ENCODE measurements at regions not wholly inside any gene's neighbourhood (a gene's known extent, or its start where the extent isn't known, plus 50 kb on each side); places are given as distances from the start of the nearest gene placed in this dataset.

- TF ChIP-seq CTCF (IDR thresholded peaks at IDR 0.05) (no peak), POLR2A (IDR thresholded peaks at IDR 0.05) (no peak)
Measured at GRCh38 chr18:45337477-45337876, 277.8 kb upstream of the SLC14A2 start.
